Dedifferentiated amniotic fluid mesenchymal stem cell (primary cell): ENCODE measurements at regions not wholly inside any gene's neighbourhood (a gene's known extent, or its start where the extent isn't known, plus 50 kb on each side); places are given as distances from the start of the nearest gene placed in this dataset.
"Not testable (repeated sequence)": the region's sequence is repeated elsewhere in the genome, so short reads cannot be mapped to it uniquely, and the experiment has no call there.

Source experiments
- DNase-seq: peaks from one replicate; pipeline ENCODE4 v3.0.0-alpha.2; 2016; ENCODE audit errors: extremely low spot score

- DNase-seq: no peak
Measured at GRCh38 chr3:3334491-3334890, 155.0 kb upstream of the CRBN start.

DNA sequence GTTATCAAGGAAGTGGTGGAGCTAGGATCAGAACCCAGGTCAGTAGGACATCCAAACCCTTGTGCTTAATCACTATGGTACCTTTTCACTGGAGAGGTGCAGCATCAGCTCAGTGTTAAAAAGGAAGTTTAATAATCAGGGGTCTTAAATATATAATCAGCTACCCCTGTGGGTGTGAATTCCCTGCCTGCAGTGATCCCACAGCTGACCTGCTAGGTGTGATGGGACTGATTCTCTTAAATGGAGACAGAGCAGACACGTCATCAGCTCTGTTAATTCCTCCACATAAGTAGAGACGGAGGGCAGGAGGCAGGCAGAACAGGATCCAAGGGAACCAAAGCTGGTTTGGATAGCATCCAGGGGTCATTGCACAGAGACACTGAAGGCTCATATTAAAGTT lies 154.1 kb upstream of the CRBN start:
- DNase-seq: no peak

GRCh38 chr3:3316521-3316920 lies 137.0 kb upstream of the CRBN start:
- DNase-seq: no peak

DNA sequence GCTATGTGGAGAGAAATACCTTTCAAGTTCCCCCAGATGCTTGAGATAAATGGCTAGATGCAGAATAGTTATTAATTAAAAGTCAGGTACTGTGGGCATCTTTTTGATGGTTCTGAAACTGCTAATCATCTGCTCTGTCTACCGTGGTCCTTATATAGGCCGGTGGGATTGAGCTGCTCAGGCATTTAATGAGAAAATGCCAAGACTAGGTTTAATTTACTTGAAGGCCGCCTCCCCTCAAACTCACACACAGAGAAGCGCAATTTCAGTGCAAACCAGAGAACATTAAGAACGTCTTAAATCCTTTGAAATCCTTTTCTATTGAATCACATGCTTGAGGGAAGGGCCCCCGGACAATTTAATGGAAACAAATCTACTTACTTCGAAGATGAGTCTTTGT lies 136.4 kb upstream of the CRBN start:
- no peak for DNase-seq

- DNase-seq: no peak
Measured at GRCh38 chr3:3309887-3310286, 130.4 kb upstream of the CRBN start.

GRCh38 chr3:3308809-3309208 lies 129.3 kb upstream of the CRBN start:
- DNase-seq: no peak

DNA sequence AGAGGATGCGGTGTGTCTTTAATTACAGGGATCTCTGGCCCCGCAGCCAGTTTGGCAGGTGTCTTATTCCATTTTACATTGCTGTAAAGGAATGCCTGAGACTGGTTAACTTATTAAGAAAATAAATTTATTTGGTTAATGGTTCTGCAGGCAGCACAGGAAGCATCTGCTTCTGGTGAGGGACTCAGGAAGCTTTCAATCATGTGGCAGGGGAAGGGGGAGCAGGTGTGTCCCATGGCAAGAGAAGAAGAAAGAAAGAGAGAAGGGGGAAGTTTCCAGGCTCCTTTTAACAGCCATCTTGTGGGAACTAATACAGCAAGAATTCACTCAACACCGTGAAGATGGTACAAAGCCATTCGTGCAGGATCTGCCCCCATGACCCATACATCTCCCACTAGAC lies 128.0 kb upstream of the CRBN start:
- DNase-seq: no peak

DNA sequence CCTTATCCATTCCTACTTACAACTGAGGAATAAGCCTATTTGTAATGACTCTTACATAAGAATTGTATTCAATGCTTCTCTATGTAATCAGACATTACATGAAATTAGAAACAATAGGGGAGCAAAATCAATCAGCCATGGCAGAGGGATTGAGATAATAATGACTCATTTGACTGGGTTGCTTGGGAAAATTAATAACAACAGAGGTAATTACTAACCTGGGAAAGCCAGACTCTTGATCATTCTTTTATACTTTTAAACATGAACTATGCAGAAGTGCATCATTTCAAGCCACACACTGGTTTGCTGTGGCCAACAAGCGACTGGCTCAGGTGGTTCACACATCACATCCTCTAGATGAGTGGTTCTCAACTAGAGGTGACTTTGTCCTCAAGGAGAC lies 126.3 kb upstream of the CRBN start:
- DNase-seq: no peak

GRCh38 chr3:3305084-3305483 lies 125.6 kb upstream of the CRBN start:
- DNase-seq: no peak

- no peak for DNase-seq
Measured at GRCh38 chr3:3303636-3304035, 124.1 kb upstream of the CRBN start.

DNA sequence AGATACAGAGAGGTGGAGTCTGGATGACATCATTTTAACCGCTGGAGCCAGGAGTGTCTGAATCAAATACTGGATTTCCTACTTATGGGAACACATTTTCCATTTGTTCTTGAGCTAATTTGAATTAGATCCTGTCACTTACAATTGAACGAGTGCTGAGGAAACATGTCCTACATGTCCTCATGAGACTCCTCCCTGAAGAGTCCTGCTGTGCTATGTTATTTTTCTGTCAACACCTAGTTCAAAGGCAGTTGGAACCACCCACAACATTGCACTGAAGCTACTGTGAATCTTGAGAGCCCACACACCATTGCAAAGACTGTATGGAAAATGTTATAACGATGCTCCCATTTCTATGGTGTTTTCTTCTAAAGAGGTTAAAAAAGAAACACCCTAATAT lies 123.5 kb upstream of the CRBN start:
- DNase-seq: no peak

GRCh38 chr3:3301476-3301875 lies 122.0 kb upstream of the CRBN start:
- DNase-seq: no peak

- DNase-seq: no peak
Measured at GRCh38 chr3:3296979-3297381, 117.5 kb upstream of the CRBN start.

- DNase-seq: no peak
Measured at GRCh38 chr3:3295586-3295985, 116.1 kb upstream of the CRBN start.

GRCh38 chr3:3291756-3292283 lies 112.3 kb upstream of the CRBN start:
- DNase-seq: not testable (repeated sequence)

GRCh38 chr3:3288255-3288654 lies 108.8 kb upstream of the CRBN start:
- DNase-seq: no peak

DNA sequence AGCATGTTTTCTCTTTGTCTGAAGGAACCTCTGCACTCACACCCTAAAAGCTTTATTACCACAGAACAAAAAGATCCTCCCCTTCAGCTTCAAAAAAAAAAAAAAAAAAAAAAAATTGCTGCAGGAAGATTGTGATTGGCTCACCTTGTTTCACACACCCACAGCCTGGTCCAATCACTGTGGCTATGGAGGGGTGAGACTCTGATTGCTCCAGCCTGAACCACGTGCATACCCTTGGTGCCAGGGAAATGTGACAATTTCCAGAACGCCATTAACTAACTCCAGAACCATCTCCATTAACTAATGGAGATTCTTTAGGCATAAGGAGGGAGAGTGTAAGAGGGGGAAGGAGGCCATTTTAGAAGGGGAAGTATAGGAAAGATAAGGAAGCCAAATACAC lies 106.5 kb upstream of the CRBN start:
- DNase-seq: no peak

DNA sequence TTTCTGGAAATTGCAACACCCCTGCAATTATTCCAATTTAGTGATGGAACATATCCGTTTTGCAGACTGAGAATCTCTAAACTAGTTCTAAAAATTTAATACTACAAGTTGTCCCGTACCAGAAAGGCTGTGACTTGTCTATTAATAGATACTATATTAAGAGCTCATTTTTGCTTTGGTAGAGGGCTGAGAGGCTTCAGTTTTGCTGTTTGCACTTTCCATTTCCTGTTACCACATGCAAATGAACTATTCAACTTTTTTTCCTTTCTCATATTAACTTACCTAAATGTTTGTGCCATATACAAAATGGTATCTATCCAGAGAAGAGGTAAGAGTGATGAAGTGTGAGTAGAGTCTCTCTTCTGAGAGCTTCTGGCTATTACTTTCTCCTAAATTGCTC lies 101.5 kb upstream of the CRBN start:
- DNase-seq: no peak

GRCh38 chr3:3280396-3280795 lies 100.9 kb upstream of the CRBN start:
- DNase-seq: no peak

GRCh38 chr3:3278073-3278472 lies 98.6 kb upstream of the CRBN start:
- DNase-seq: no peak

GRCh38 chr3:3276630-3277029 lies 97.1 kb upstream of the CRBN start:
- DNase-seq: no peak

DNA sequence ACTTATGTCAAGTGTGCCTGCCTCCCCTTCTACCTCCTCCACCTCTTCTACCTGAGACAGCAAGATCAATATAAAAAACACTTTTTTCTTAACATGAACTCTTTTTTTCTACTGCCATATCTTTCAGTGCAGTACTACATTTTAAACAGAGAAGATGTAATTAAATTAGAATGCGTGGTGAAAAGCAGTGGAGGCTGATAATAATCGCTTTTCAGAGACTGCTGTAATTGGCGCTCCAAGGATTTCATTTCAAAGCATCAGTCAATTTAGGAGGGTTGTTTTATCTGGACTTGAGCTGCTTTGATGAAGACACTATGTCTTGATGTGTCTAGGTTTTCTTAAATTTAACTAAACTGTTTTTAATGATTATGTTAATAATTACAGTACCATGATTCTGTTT lies 85.3 kb upstream of the CRBN start:
- DNase-seq: no peak

- no peak for DNase-seq
Measured at GRCh38 chr3:3260870-3261269, 81.4 kb upstream of the CRBN start.

- DNase-seq: no peak
Measured at GRCh38 chr3:3259181-3259580, 79.7 kb upstream of the CRBN start.

GRCh38 chr3:3258281-3258680 lies 78.8 kb upstream of the CRBN start:
- DNase-seq: no peak
